Tibial nerve (tissue), 4 donors: ENCODE measurements at regions not wholly inside any gene's neighbourhood (a gene's known extent, or its start where the extent isn't known, plus 50 kb on each side); places are given as distances from the start of the nearest gene placed in this dataset.

Source experiments
- DNase-seq, 2 donors: peaks; one replicate each; pipeline ENCODE4 v3.0.0-alpha.2; 2019; ENCODE audit warnings: low spot score in 2 of 2
- H3K27ac ChIP-seq, 4 donors: fragments of 200-600 bp; sonication (generic) in 3 of 4; one replicate each; pipeline ENCODE4 v1.5.1; 2017 to 2019; ENCODE audit warnings: mild to moderate bottlenecking in 1 of 4
- H3K27me3 ChIP-seq, 2 donors: fragments of 200-600 bp; sonication (generic) in 1 of 2; one replicate each; pipeline versions ENCODE4 v1.5.1 to v1.6.0; 2017 to 2019
- H3K36me3 ChIP-seq, 3 donors: fragments of 200-600 bp; sonication (generic); one replicate each; pipeline ENCODE4 v1.5.1; 2018 to 2019
- H3K4me1 ChIP-seq, 4 donors: fragments of 200-600 bp; sonication (generic) in 3 of 4; one replicate each; pipeline ENCODE4 v1.5.1; 2017 to 2019
- H3K4me3 ChIP-seq, 4 donors: fragments of 200-600 bp; sonication (generic) in 3 of 4; one replicate each; pipeline ENCODE4 v1.5.1; 2017 to 2019; ENCODE audit warnings: mild to moderate bottlenecking in 1 of 4, moderate library complexity in 1 of 4
- H3K9me3 ChIP-seq, 4 donors: fragments of 200-600 bp; sonication (generic) in 3 of 4; one replicate each; pipeline ENCODE4 v1.5.1; 2017 to 2019
- CTCF ChIP-seq, 5 experiments: fragments of 200-600 bp in 3 of 5; fragments of 450-650 bp in 2 of 5; sonication (generic) in 3 of 5; IDR thresholded peaks; one replicate each; pipeline ENCODE4 v1.5.1; 2016 to 2019; ENCODE audit warnings: antibody characterized with exemption in 5 of 5, mild to moderate bottlenecking in 3 of 5, moderate library complexity in 2 of 5
- EP300 ChIP-seq, 2 donors: sonication (generic); formaldehyde crosslinking; IDR thresholded peaks; one replicate each; pipeline ENCODE4 v1.6.1; 2017; ENCODE audit warnings: antibody characterized with exemption in 2 of 2, mild to moderate bottlenecking in 1 of 2
- POLR2A ChIP-seq, 2 donors: fragments of 450-650 bp; IDR thresholded peaks; one replicate each; pipeline ENCODE4 v1.6.1; 2017; ENCODE audit warnings: antibody characterized with exemption in 2 of 2, mild to moderate bottlenecking in 2 of 2, moderate library complexity in 2 of 2
- WGBS, 2 donors: methylation state at CpG; one replicate each; pipeline ENCODE4 v1.1.5; 2018; 5-methylcytosine and 5-hydroxymethylcytosine counted together

GRCh38 chr2:145592361-145592760, 1072.4 kb upstream of the ZEB2 start:
- H3K4me1 ChIP-seq: peaks cover 0 to 7% (median 0%) of the 10 kb centered on the region in 4 donors
- no peaks in the 10 kb centered on the region for H3K9me3 ChIP-seq
- WGBS, 2 donors: 85 to 92% methylated on average over 1 of the region's 1 CpG
- DNase-seq: no peak
- no peaks in the 10 kb centered on the region for H3K27me3 ChIP-seq
- TF ChIP-seq EP300 (IDR thresholded peaks at IDR 0.05) (no peak), CTCF (IDR thresholded peaks at IDR 0.05) (no peak), POLR2A (IDR thresholded peaks at IDR 0.05) (no peak)
- H3K4me3 ChIP-seq: no peak overlapping the region
- no peak overlapping the region for H3K27ac ChIP-seq
- H3K36me3 ChIP-seq: no peaks in the 10 kb centered on the region

GRCh38 chr2:145591109-145591809, 1071.3 kb upstream of the ZEB2 start:
- H3K27me3 ChIP-seq: no peaks in the 10 kb centered on the region
- 90 to 97% methylated on average over 3 of the region's 3 CpGs for WGBS, 2 donors
- H3K27ac ChIP-seq: no peak overlapping the region
- no peaks in the 10 kb centered on the region for H3K4me1 ChIP-seq
- H3K9me3 ChIP-seq: no peaks in the 10 kb centered on the region
- TF ChIP-seq CTCF (IDR thresholded peaks at IDR 0.05): no peak
- TF ChIP-seq POLR2A (IDR thresholded peaks at IDR 0.05): no peak
- no peak for TF ChIP-seq EP300 (IDR thresholded peaks at IDR 0.05)
- DNase-seq: no peak
- no peaks in the 10 kb centered on the region for H3K36me3 ChIP-seq
- no peak overlapping the region for H3K4me3 ChIP-seq

- WGBS, 2 donors: 87 to 91% methylated on average over 3 of the region's 3 CpGs
- TF ChIP-seq POLR2A (IDR thresholded peaks at IDR 0.05) (no peak), CTCF (IDR thresholded peaks at IDR 0.05) (no peak)
- Histone ChIP-seq H3K27ac (no peak overlapping the region), H3K9me3 (no peaks in the 10 kb centered on the region), H3K27me3 (no peaks in the 10 kb centered on the region), H3K4me3 (no peak overlapping the region), H3K4me1 (peaks cover 0 to 4% (median 0%) of the 10 kb centered on the region in 4 donors), H3K36me3 (no peaks in the 10 kb centered on the region)
- DNase-seq: no peak
Measured at GRCh38 chr2:145587922-145588321, 1068.0 kb upstream of the ZEB2 start.

GRCh38 chr2:145584353-145584752, 1064.4 kb upstream of the ZEB2 start:
- Histone ChIP-seq H3K36me3 (no peaks in the 10 kb centered on the region), H3K9me3 (no peaks in the 10 kb centered on the region), H3K27ac (no peak overlapping the region), H3K27me3 (no peaks in the 10 kb centered on the region), H3K4me1 (peaks cover 0 to 4% (median 0%) of the 10 kb centered on the region in 4 donors), H3K4me3 (no peak overlapping the region)
- no peak for TF ChIP-seq EP300 (IDR thresholded peaks at IDR 0.05)
- TF ChIP-seq POLR2A (IDR thresholded peaks at IDR 0.05): no peak
- TF ChIP-seq CTCF (IDR thresholded peaks at IDR 0.05): no peak
- DNase-seq: no peak
- WGBS, 2 donors: 72 to 78% methylated on average over 1 of the region's 1 CpG

- H3K36me3 ChIP-seq: no peaks in the 10 kb centered on the region
- DNase-seq: no peak
- H3K27me3 ChIP-seq: no peaks in the 10 kb centered on the region
- TF ChIP-seq POLR2A (IDR thresholded peaks at IDR 0.05) (no peak), EP300 (IDR thresholded peaks at IDR 0.05) (no peak), CTCF (IDR thresholded peaks at IDR 0.05) (no peak)
- 72 to 75% methylated on average over 5 of the region's 5 CpGs for WGBS, 2 donors
- H3K27ac ChIP-seq: no peak overlapping the region
- no peaks in the 10 kb centered on the region for H3K4me1 ChIP-seq
- no peak overlapping the region for H3K4me3 ChIP-seq
- no peaks in the 10 kb centered on the region for H3K9me3 ChIP-seq
Measured at GRCh38 chr2:145573608-145574007, 1053.7 kb upstream of the ZEB2 start.
